ENCODE measurements at regions not wholly inside any gene's neighbourhood (a gene's known extent, or its start where the extent isn't known, plus 50 kb on each side); places are given as distances from the start of the nearest gene placed in this dataset.

DNA sequence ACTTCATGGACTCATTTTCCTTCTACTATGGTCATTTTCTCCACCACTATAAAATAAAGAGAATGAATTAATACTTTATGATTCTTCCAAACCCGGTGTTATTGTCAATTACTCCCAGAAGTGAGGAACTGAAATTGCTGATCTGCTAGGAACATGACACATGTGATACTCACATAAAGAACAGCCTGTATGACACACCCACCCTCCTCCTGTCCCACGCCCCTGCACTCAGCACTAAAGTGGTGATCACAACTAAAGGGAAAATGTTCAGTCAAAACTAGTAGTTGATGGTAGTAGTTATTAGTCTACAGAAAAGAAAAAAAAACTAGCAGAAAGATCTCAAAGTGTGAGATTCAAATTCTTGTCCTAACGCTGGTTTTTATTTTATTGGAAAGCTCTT lies 1508.3 kb downstream of the RAPGEF2 start:
- FAIRE-seq (no peak), ATAC-seq (no peak), DNase-seq (ENCODE audit: low read depth in 1 of 2, low spot score in 1 of 2) (no peak)
- WGBS (ENCODE audit: missing lambda C conversion rate), result 41% methylated on average over 3 of the region's 3 CpGs
- ChIA-PET POLR2A (no interaction called here), CTCF (no interaction called here)
- Histone ChIP-seq H3K27ac (no peak overlapping the region), H3K4me2 (no peak overlapping the region), H3K4me3 (no peak overlapping the region), H3K4me1 (no peaks in the 10 kb centered on the region), H3K9me3 (no peaks in the 10 kb centered on the region)
- TF ChIP-seq PHF8 (IDR thresholded peaks at IDR 0.05; ENCODE audit: borderline replicate concordance, low read depth) (no peak), JUN (IDR thresholded peaks at IDR 0.05) (no peak), POLR2A (IDR thresholded peaks at IDR 0.05; ENCODE audit: low read length) (no peak)
- TF ChIP-seq, protein P1, sequence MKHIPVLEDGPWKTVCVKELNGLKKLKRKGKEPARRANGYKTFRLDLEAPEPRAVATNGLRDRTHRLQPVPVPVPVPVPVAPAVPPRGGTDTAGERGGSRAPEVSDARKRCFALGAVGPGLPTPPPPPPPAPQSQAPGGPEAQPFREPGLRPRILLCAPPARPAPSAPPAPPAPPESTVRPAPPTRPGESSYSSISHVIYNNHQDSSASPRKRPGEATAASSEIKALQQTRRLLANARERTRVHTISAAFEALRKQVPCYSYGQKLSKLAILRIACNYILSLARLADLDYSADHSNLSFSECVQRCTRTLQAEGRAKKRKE (CRISPR knock-in tag; IDR thresholded peaks at IDR 0.05; ENCODE audit: low read depth), result no peak

DNA sequence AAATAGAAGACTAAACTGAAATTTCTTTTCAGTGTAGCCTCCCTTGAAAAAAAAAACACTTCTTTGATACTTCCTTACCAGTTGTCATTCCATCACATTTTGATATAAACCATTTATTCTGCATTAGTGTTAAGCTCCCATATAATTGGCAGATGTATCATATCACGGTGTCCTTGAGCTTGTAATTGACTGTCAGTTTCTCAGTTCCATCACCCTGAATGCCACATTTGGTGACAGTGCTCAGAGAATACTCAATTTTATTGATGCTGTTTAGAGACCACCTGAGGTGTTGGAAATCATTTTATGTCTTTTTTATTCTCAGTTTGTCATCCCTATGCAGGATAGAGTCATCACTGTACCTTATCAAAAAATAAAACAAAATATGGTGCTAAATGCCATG lies 1528.2 kb downstream of the RAPGEF2 start:
- no peak overlapping the region for H3K27ac ChIP-seq
- no peaks in the 10 kb centered on the region for H3K4me1 ChIP-seq
- FAIRE-seq, result no peak
- no peaks in the 10 kb centered on the region for H3K9me3 ChIP-seq
- WGBS (ENCODE audit: missing lambda C conversion rate), result 25% methylated on average over 1 of the region's 1 CpG
- H3K4me2 ChIP-seq, result no peak overlapping the region
- DNase-seq (ENCODE audit: low read depth in 1 of 2, low spot score in 1 of 2), result no peak
- H3K4me3 ChIP-seq, result no peak overlapping the region
- TF ChIP-seq JUNB (IDR thresholded peaks at IDR 0.05), result no peak
- TF ChIP-seq, protein P2, sequence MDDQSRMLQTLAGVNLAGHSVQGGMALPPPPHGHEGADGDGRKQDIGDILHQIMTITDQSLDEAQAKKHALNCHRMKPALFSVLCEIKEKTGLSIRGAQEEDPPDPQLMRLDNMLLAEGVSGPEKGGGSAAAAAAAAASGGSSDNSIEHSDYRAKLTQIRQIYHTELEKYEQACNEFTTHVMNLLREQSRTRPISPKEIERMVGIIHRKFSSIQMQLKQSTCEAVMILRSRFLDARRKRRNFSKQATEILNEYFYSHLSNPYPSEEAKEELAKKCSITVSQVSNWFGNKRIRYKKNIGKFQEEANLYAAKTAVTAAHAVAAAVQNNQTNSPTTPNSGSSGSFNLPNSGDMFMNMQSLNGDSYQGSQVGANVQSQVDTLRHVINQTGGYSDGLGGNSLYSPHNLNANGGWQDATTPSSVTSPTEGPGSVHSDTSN (IDR thresholded peaks at IDR 0.05), result no peak
- ATAC-seq, result no peak
- ChIA-PET POLR2A (no interaction called here), CTCF (no interaction called here)

DNA sequence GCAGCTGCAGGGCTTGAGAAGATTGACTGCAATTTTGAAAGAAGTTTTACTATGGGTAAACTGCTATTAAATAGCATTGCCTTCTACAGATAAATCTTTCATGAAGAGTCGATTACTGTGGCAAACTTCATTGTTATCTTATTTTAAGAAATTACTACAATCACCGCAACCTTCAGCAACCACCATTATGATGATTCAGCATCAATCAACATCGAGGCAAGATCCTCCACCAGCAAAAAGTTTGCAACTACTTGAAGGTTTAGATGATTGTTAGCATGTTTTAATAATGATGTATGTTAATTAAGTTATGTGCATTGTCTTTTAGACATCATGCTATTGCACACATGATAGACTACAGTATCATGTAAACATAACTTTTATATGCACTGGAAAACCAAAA lies 1511.0 kb downstream of the FSTL5 start:
- H3K4me1 ChIP-seq, result no peaks in the 10 kb centered on the region
- no peak for FAIRE-seq
- 38% methylated on average over 3 of the region's 3 CpGs for WGBS (ENCODE audit: missing lambda C conversion rate)
- ChIA-PET CTCF (no interaction called here), POLR2A (no interaction called here)
- H3K9me3 ChIP-seq, result no peaks in the 10 kb centered on the region
- no peak overlapping the region for H3K27ac ChIP-seq
- H3K4me2 ChIP-seq, result no peak overlapping the region
- no peak for DNase-seq (ENCODE audit: low read depth in 1 of 2, low spot score in 1 of 2)
- no peak for ATAC-seq
- TF ChIP-seq MAFK (IDR thresholded peaks at IDR 0.05; ENCODE audit: partially characterized antibody) (peak; percentile 51), RCOR1 (IDR thresholded peaks at IDR 0.05; ENCODE audit: low read depth, low read length) (no peak), EP300 (IDR thresholded peaks at IDR 0.05) (no peak)
- no peak overlapping the region for H3K4me3 ChIP-seq

DNA sequence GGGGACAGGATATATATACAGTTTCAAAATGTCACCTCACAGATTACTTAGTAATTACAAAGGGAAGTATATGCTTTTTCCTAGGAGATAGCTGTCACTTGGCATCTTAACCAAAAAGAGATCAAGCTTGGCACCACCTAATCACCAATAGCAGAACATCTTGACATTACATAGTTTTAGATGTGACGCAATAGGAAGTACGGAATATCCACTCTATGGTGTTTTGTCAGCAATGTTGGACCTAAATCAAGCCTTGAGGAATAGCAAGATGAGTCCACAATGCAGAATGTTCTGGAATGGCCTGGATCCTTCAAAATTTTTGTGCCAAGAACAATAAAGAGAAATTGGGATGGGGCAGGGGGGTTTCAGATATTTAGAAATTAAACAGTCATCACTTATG lies 1488.2 kb downstream of the FSTL5 start:
- Histone ChIP-seq H3K27ac (no peak overlapping the region), H3K4me2 (no peak overlapping the region), H3K9me3 (no peaks in the 10 kb centered on the region), H3K4me3 (no peak overlapping the region), H3K4me1 (no peaks in the 10 kb centered on the region)
- no peak for ATAC-seq
- WGBS (ENCODE audit: missing lambda C conversion rate), result 90% methylated on average over 2 of the region's 2 CpGs
- CTCF ChIA-PET, result no interaction called here
- DNase-seq (ENCODE audit: low read depth in 1 of 2, low spot score in 1 of 2), result no peak
- POLR2A ChIA-PET, result no interaction called here
- TF ChIP-seq NPAS2 (CRISPR knock-in tag; IDR thresholded peaks at IDR 0.05; ENCODE audit: borderline replicate concordance) (no peak), FOXS1 (CRISPR knock-in tag; IDR thresholded peaks at IDR 0.05) (no peak), JUN (IDR thresholded peaks at IDR 0.05) (no peak)
- FAIRE-seq, result no peak

DNA sequence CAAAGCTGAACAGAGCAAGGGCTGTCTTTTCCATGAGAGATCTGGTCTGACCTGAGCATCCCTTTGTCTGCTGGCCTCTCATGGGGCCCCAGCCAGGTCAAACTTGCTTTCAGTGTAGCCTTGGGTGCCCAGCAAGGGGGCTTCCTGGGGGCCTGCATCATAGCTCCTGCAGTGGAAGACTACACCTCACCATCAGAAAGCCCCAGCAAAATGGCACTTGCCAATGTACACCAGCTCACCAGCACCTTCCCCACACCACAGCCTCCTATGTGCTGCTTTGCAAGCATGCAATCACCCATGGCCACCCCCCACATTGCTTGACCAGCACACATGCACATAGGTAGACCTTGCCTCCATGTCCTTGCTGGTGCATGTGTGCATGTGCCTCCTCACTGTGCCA lies 1478.1 kb downstream of the FSTL5 start:
- H3K9me3 ChIP-seq, result no peaks in the 10 kb centered on the region
- no peaks in the 10 kb centered on the region for H3K4me1 ChIP-seq
- DNase-seq (ENCODE audit: low read depth in 1 of 2, low spot score in 1 of 2) (no peak), ATAC-seq (no peak), FAIRE-seq (no peak)
- POLR2A ChIA-PET, result no interaction called here
- no peak for TF ChIP-seq JUN (IDR thresholded peaks at IDR 0.05)
- no peak for TF ChIP-seq PHF8 (IDR thresholded peaks at IDR 0.05; ENCODE audit: borderline replicate concordance, low read depth)
- TF ChIP-seq NFE2L2 (conservative IDR thresholded peaks at IDR 0.05; ENCODE audit: low read length), result no peak
- TF ChIP-seq RCOR1 (IDR thresholded peaks at IDR 0.05; ENCODE audit: low read depth, low read length), result no peak
- TF ChIP-seq, protein P3, sequence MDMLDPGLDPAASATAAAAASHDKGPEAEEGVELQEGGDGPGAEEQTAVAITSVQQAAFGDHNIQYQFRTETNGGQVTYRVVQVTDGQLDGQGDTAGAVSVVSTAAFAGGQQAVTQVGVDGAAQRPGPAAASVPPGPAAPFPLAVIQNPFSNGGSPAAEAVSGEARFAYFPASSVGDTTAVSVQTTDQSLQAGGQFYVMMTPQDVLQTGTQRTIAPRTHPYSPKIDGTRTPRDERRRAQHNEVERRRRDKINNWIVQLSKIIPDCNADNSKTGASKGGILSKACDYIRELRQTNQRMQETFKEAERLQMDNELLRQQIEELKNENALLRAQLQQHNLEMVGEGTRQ (IDR thresholded peaks at IDR 0.05), result no peak
- TF ChIP-seq, protein P4, sequence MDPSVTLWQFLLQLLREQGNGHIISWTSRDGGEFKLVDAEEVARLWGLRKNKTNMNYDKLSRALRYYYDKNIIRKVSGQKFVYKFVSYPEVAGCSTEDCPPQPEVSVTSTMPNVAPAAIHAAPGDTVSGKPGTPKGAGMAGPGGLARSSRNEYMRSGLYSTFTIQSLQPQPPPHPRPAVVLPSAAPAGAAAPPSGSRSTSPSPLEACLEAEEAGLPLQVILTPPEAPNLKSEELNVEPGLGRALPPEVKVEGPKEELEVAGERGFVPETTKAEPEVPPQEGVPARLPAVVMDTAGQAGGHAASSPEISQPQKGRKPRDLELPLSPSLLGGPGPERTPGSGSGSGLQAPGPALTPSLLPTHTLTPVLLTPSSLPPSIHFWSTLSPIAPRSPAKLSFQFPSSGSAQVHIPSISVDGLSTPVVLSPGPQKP (IDR thresholded peaks at IDR 0.05; ENCODE audit: low read depth, low read length), result no peak
- no peak for TF ChIP-seq RNF2 (IDR thresholded peaks at IDR 0.05; ENCODE audit: borderline replicate concordance, low read depth)
- no peak for TF ChIP-seq RAD21 (conservative IDR thresholded peaks at IDR 0.05 in 1 of 2, IDR thresholded peaks at IDR 0.05 in 1 of 2)
- TF ChIP-seq KDM1A (IDR thresholded peaks at IDR 0.05; ENCODE audit: low read depth), result no peak
- no peak for TF ChIP-seq HDAC2 (IDR thresholded peaks at IDR 0.05)
- no peak for TF ChIP-seq MYC (IDR thresholded peaks at IDR 0.05; ENCODE audit: borderline replicate concordance, low read length)
- no peak for TF ChIP-seq FOXS1 (CRISPR knock-in tag; IDR thresholded peaks at IDR 0.05)
- TF ChIP-seq EHF (CRISPR knock-in tag; IDR thresholded peaks at IDR 0.05), result no peak
- TF ChIP-seq, protein P5, sequence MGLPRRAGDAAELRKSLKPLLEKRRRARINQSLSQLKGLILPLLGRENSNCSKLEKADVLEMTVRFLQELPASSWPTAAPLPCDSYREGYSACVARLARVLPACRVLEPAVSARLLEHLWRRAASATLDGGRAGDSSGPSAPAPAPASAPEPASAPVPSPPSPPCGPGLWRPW (IDR thresholded peaks at IDR 0.05), result no peak
- TF ChIP-seq CBX8 (IDR thresholded peaks at IDR 0.05), result no peak
- H3K27ac ChIP-seq, result no peak overlapping the region
- H3K4me3 ChIP-seq, result no peak overlapping the region
- CTCF ChIA-PET, result no interaction called here
- H3K4me2 ChIP-seq, result no peak overlapping the region
